Cardiac fibroblast (primary cell): ENCODE measurements at regions not wholly inside any gene's neighbourhood (a gene's known extent, or its start where the extent isn't known, plus 50 kb on each side); places are given as distances from the start of the nearest gene placed in this dataset.

Source experiments
- DNase-seq, 2 donors: peaks; one replicate each; pipeline versions ENCODE4 v3.0.0 to v3.0.0-alpha.2; 2010; ENCODE audit warnings: low read depth in 2 of 2
- H3K4me3 ChIP-seq, 2 donors: replicated peaks in 1 of 2; 1 replicate in 1 of 2; 2 replicates in 1 of 2; pipeline ENCODE4 v1.5.1; 2011; ENCODE audit warnings: low read depth in 2 of 2, low read length in 2 of 2, mild to moderate bottlenecking in 2 of 2, moderate library complexity in 1 of 2
- TF ChIP-seq, protein P1 (sequence below): IDR thresholded peaks from one replicate; pipeline ENCODE4 v1.5.1; 2011; ENCODE audit warnings: low read depth, mild to moderate bottlenecking, low read length, inconsistent platforms

DNA sequence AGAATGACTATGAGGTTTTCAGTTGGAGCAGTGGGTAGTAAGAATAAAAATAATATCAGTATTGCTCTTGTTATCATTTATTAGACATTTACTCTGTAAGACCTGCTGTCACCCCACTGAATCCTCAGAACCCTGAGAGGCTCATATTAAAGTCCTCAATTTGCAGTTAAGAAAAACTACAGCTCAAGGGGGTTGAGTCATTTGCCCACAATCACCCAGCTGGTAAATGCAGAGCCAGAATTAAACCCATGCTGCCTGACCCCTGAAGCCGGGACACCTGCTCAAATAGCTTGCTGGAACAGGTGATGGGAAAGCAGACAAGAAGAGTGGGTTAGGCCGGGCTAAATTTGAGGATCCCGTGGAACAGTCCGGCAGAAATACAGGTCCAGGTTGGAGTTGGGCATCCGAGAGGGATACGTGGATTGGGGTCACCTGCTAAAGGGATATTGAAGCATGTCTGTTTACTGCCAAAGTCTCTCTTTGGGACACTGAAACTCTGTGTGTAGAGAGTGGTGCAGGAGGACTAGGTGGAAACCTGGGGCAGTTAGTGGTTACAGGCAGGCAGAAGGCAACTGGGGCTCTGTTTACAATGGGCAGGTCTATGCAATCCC is 344.1 kb downstream of the CDC5L start:
- DNase-seq: no peak
- TF ChIP-seq, protein P1, sequence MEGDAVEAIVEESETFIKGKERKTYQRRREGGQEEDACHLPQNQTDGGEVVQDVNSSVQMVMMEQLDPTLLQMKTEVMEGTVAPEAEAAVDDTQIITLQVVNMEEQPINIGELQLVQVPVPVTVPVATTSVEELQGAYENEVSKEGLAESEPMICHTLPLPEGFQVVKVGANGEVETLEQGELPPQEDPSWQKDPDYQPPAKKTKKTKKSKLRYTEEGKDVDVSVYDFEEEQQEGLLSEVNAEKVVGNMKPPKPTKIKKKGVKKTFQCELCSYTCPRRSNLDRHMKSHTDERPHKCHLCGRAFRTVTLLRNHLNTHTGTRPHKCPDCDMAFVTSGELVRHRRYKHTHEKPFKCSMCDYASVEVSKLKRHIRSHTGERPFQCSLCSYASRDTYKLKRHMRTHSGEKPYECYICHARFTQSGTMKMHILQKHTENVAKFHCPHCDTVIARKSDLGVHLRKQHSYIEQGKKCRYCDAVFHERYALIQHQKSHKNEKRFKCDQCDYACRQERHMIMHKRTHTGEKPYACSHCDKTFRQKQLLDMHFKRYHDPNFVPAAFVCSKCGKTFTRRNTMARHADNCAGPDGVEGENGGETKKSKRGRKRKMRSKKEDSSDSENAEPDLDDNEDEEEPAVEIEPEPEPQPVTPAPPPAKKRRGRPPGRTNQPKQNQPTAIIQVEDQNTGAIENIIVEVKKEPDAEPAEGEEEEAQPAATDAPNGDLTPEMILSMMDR: no peak
- no peak overlapping the region for H3K4me3 ChIP-seq

DNA sequence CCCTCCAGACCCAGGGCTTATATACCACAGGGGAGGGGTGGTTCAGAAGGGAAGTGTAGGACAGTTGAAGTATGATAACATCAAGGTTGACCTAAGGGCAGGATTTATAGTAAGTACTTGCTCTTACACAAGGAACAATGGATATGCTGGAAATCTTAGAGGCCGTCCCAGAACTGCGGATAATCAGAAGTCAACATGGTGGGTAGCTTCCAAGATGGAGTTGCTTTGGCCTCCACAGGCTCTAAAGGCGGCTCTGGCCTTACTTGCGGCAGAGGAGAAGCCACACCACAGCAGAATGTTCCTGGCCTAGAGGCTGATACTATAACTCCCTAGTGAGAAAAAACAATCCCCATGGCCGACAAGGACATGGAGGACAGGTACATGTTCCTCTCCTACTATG is 344.7 kb downstream of the CDC5L start:
- TF ChIP-seq, protein P1: no peak
- H3K4me3 ChIP-seq: no peak overlapping the region
- no peak for DNase-seq

DNA sequence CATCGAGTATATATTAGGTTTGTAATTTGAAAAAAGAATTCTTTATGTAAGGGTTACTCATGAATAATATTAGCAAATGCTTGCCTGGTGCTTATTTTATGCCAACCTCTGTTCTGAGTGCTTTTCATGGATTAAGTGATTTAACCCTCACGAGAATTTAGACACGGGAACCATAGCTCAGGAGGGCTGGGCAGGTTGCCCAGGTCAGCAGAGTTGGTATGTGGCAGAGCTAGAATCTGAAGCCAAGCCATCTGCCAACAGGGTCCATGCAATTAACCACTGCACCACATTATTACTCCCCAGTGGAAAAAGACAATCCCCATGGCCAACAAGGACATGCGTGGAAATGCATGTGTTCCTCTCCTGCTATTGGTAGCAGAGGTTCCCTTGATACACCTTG is 345.6 kb downstream of the CDC5L start:
- TF ChIP-seq, protein P1: no peak
- no peak overlapping the region for H3K4me3 ChIP-seq
- no peak for DNase-seq

DNA sequence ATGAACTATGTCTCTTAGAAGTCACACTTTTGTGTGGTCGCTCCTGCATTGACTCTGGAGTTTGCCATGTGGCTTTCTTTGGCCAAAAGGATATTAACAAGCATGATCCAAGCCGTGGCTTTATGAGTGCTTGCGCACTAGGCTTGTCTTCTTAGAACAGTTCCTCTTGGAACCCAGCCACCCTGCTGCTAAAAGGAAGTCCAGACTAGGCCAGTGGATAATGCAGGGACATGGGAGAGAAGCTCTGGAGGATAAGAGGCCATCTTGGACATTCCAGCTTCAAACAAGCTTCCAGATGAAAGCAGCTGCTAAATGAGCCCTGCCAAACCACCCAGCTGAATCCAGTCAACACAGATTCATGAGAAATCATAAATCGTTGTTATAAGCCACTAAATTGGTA is 346.4 kb downstream of the CDC5L start:
- peak in 1 of 2 donors; percentile 45 for DNase-seq
- no peak overlapping the region for H3K4me3 ChIP-seq
- TF ChIP-seq, protein P1: no peak

DNA sequence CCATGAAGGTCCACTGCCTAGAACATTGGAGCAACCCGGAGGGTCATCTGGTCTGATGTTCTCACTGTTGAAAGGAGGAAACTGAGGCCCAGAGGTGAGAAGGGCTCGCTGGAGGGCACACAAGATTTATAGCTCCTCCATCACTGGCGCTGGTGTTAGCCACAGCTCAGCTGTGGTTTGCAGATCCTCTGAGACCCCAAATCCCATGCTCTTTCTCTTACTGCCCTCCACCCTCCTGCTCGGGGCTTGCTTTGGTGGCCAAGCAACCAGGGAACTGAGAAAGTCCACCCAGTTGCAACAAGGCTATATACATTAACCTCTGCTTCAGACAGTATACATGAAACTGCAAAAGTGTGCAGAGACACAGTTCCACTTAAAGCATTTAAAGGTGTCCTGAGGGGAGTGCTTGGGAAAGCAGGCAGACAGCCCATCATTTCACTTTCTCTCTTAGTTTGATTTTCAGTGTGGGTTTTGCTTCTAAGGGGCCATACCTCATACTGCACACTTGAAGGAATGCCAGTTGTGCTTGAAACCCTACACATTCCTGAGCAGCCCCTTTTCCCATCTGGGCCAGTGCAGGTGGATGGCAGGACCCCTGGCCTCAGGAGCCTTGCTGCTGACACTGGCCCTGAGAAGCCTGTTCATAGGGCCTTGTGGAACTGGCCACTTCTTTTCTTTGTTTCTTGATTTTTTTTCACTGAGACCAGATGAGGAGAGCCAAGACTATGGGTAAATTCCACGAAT is 347.6 kb downstream of the CDC5L start:
- no peak for DNase-seq
- TF ChIP-seq, protein P1: no peak
- no peak overlapping the region for H3K4me3 ChIP-seq

DNA sequence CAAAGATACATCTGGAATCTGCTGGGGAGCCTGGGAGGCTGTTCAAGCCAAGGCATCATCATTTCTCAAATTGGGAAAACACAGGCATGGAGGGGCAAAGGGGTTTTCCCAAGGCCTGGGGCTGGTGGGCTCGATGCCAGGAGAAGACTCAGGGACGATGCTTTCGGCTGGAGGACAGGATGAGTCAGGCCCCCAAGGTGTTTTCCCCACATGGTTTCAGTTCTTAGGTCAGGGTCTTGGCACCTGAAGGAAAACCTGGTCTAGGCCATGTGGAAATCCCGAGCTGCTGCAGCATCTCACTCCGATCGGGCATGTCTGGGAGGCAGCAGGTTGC is 348.1 kb downstream of the CDC5L start:
- H3K4me3 ChIP-seq: no peak overlapping the region
- DNase-seq: peak; percentile 15 to 86
- TF ChIP-seq, protein P1: no peak
